RWPE1 (cell line): ENCODE measurements at regions not wholly inside any gene's neighbourhood (a gene's known extent, or its start where the extent isn't known, plus 50 kb on each side); places are given as distances from the start of the nearest gene placed in this dataset.
"Not testable (repeated sequence)": the region's sequence is repeated elsewhere in the genome, so short reads cannot be mapped to it uniquely, and the experiment has no call there.

Source experiments
- CTCF ChIA-PET: fragments of 350-600 bp; sonication (Branson Sonifier 250); formaldehyde crosslinking; extraction: SDS; loops from one replicate; lab custom pipeline; 2021; lab: Yijun Ruan, JAX
- POLR2A ChIA-PET: fragments of 400-600 bp; formaldehyde crosslinking; extraction: SDS; loops from one replicate; lab custom pipeline; 2020; ENCODE audit warnings: antibody characterized with exemption; ENCODE audit not compliant: low non-redundant PET; lab: Yijun Ruan, JAX
- DNase-seq: peaks from one replicate; pipeline ENCODE4 v3.0.0; 2012; ENCODE audit warnings: low spot score
- H3K27ac ChIP-seq: fragments of 450-650 bp; 2 replicates; pipeline ENCODE4 v1.5.1; 2017
- TF ChIP-seq, protein P1 (sequence below): fragments of 450-650 bp; conservative IDR thresholded peaks from 2 replicates; pipeline ENCODE4 v1.5.1; 2017; ENCODE audit warnings: low read depth, mild to moderate bottlenecking

DNA sequence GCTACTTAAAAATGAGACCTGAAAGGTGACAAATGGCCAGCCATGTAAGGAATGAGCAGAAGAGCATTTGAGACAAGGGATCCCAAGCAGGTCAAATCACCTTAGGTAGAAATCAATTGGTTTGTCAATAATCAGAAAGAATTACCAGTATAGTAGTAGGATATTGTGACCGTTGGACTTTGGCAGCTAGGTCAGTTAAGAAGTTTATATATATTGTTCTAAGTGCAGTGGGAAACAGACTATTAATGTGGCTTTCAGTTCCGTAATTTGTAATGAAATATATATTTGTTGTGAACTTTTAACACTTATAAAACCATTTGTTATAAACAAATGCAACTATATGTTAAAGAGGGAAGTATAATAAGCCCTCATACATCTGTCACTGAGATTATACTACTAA is 807.9 kb upstream of the SPRY2 start:
- no peak overlapping the region for H3K27ac ChIP-seq
- DNase-seq, result no peak
- ChIA-PET CTCF (no interaction called here), POLR2A (no interaction called here)
- TF ChIP-seq, protein P1, sequence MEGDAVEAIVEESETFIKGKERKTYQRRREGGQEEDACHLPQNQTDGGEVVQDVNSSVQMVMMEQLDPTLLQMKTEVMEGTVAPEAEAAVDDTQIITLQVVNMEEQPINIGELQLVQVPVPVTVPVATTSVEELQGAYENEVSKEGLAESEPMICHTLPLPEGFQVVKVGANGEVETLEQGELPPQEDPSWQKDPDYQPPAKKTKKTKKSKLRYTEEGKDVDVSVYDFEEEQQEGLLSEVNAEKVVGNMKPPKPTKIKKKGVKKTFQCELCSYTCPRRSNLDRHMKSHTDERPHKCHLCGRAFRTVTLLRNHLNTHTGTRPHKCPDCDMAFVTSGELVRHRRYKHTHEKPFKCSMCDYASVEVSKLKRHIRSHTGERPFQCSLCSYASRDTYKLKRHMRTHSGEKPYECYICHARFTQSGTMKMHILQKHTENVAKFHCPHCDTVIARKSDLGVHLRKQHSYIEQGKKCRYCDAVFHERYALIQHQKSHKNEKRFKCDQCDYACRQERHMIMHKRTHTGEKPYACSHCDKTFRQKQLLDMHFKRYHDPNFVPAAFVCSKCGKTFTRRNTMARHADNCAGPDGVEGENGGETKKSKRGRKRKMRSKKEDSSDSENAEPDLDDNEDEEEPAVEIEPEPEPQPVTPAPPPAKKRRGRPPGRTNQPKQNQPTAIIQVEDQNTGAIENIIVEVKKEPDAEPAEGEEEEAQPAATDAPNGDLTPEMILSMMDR, result no peak

- DNase-seq, POLR2A ChIA-PET, CTCF ChIA-PET, H3K27ac ChIP-seq: not testable (repeated sequence)
Observed at GRCh38 chr13:81146576-81146975, 805.6 kb upstream of the SPRY2 start.

- TF ChIP-seq, protein P1, result no peak
- ChIA-PET CTCF (no interaction called here), POLR2A (no interaction called here)
- no peak for DNase-seq
- no peak overlapping the region for H3K27ac ChIP-seq
Observed at GRCh38 chr13:81142306-81142999, 801.5 kb upstream of the SPRY2 start.

DNA sequence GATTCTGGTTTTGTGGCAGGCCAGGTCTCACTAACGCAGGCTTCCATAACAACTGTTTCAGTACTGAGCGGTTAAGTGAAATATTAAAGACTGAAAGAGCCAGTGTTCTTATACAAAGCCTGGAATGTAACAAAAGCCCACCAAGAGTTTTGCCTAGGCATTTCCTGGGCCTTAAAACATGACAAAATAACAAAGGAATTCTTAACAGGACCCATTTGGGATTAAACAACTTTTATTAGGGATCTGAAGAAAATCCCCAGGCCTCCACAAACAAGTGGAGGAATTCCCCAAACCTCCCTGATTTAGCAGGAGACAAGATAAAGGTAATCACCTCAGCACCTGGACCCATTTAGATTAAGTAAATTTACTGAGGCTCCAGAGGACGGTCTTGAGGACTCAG is 799.7 kb upstream of the SPRY2 start:
- H3K27ac ChIP-seq, result no peak overlapping the region
- ChIA-PET POLR2A (no interaction called here), CTCF (no interaction called here)
- DNase-seq, result no peak
- TF ChIP-seq, protein P1, result no peak

DNA sequence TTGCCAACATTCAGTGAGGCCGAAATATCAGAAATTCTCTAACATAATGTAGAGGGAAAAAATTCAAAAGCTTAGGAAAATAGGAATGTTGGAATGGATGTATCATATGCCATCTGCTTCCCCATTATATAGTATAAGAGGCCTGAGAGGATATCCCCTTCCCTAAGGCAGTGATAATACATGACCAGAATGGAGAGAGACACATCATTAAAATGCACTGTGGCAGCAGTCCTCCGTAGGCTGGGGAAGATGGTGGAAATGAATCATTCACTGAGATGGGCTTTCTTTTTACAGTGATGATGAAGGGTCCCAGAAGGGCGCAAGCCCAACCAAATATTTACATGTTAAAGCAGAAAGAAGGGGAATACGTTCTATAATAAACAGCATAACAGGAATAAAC is 799.1 kb upstream of the SPRY2 start:
- POLR2A ChIA-PET, result no interaction called here
- no peak overlapping the region for H3K27ac ChIP-seq
- CTCF ChIA-PET, result no interaction called here
- DNase-seq, result no peak
- TF ChIP-seq, protein P1, result no peak

DNA sequence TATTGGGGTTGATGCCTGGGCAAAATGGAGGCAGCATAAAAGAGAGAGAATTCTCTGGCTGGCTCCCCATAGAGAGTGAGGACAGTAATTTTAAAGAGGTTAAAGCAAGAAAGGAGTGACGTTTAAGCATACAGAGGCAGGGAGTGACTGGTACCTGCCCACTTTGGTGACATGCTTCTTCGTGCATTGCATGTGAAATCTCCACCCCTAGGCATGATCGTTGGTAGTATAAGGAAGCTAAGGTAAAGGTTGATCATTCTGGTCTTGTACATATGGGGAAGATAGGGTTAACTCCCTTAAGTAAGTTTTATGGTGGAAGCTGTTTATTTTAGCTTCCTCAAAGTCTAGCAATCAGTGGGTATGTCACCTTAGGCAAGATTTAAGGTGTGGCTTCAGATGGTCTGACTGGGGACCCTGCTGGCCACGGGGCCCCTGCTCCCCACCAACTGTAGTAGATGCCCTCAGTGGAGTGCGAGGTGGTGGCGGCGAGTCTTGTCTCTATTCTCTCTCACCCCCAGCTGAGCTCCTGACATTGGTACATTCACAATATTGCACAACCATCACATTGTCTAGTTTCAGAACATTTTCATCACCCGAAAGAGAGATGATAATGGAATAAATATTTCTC is 797.5 kb upstream of the SPRY2 start:
- CTCF ChIA-PET, result interaction anchor here (0.9 kb wide), 1 partner anchor 32 kb away, joined by 3 read pairs; no protein-coding TSS in a partner anchor
- DNase-seq, result no peak

More for the DNA sequence above, 797.5 kb upstream of the SPRY2 start:
- no peak overlapping the region for H3K27ac ChIP-seq
- POLR2A ChIA-PET, result no interaction called here
- TF ChIP-seq, protein P1, result no peak
